ENCODE measurements at regions not wholly inside any gene's neighbourhood (a gene's known extent, or its start where the extent isn't known, plus 50 kb on each side); places are given as distances from the start of the nearest gene placed in this dataset.
A peak's percentile ranks its signal among the peaks of the same experiment; 100 is the strongest.

DNA sequence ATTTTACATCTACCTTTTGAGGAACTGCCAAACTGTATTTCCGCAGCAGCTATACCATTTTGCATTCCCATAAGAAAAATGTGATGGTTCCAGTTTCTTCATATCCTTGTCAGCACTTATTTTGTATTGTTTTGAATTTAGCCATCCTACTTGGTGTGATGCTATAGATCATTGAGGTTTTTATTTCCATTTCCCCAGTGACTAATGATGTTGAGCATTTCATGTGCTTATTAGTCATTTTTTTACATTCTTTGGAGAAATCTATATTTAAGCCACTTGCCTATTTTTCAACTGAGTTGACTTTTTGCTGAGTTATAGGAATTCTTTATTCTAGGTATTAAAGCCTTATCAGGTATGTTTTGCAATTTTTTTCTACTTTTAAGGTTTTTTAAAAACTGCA, 347.6 kb upstream of the RARB start:
- peak; percentile 22 for TF ChIP-seq ZFP36 (IDR thresholded peaks at IDR 0.05; ENCODE audit: borderline replicate concordance, partially characterized antibody)
- TF ChIP-seq RAD21 (conservative IDR thresholded peaks at IDR 0.05 in 1 of 2, IDR thresholded peaks at IDR 0.05 in 1 of 2) = no peak
- ATAC-seq (no peak), DNase-seq (ENCODE audit: low read depth in 1 of 2, low spot score in 1 of 2) (no peak), FAIRE-seq (no peak)
- H3K9me3 ChIP-seq = no peaks in the 10 kb centered on the region
- no peak overlapping the region for H3K27ac ChIP-seq
- no peaks in the 10 kb centered on the region for H3K4me1 ChIP-seq
- ChIA-PET CTCF (interaction anchor here (0.8 kb wide), 1 partner anchor 115 kb away, joined by 3 read pairs; no protein-coding TSS in a partner anchor), POLR2A (no interaction called here)
- 82% methylated on average over 1 of the region's 1 CpG for WGBS (ENCODE audit: missing lambda C conversion rate)
- H3K4me3 ChIP-seq = no peak overlapping the region
- H3K4me2 ChIP-seq = no peak overlapping the region

DNA sequence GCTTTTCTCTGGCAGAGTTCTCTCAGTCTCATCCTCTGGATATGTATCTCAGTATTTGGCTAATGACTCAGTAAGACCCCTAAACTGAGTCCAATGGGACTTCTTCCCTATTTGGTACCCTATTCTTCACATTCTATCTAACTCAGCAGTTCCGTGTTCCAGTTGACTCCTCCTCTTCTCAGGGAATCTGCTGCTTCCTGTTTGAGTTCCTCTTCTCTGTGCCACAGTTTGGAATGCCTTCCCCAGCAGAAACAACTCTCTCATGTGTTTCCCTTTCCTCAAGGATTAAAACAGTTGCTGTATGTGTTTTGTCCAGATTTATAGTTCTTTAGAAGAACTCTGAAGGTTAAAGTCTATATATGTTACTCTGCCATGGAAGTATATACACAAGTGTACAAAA, 344.0 kb upstream of the RARB start:
- no peaks in the 10 kb centered on the region for H3K9me3 ChIP-seq
- peak in 1 of 2 experiments; percentile 32; a peak in 1 of 6 replicates for ATAC-seq
- H3K4me1 ChIP-seq = no peaks in the 10 kb centered on the region
- 29% methylated on average over 1 of the region's 1 CpG for WGBS (ENCODE audit: missing lambda C conversion rate)
- no peak for FAIRE-seq
- no peak for TF ChIP-seq RNF2 (IDR thresholded peaks at IDR 0.05; ENCODE audit: borderline replicate concordance, low read depth)
- TF ChIP-seq CBX8 (IDR thresholded peaks at IDR 0.05) = no peak
- TF ChIP-seq HES2 (IDR thresholded peaks at IDR 0.05) = no peak
- no peak for TF ChIP-seq FOXS1 (CRISPR knock-in tag; IDR thresholded peaks at IDR 0.05)
- no peak for TF ChIP-seq NR3C1 (IDR thresholded peaks at IDR 0.05)
- no peak for TF ChIP-seq RARB (CRISPR knock-in tag; IDR thresholded peaks at IDR 0.05)
- TF ChIP-seq, protein P1, sequence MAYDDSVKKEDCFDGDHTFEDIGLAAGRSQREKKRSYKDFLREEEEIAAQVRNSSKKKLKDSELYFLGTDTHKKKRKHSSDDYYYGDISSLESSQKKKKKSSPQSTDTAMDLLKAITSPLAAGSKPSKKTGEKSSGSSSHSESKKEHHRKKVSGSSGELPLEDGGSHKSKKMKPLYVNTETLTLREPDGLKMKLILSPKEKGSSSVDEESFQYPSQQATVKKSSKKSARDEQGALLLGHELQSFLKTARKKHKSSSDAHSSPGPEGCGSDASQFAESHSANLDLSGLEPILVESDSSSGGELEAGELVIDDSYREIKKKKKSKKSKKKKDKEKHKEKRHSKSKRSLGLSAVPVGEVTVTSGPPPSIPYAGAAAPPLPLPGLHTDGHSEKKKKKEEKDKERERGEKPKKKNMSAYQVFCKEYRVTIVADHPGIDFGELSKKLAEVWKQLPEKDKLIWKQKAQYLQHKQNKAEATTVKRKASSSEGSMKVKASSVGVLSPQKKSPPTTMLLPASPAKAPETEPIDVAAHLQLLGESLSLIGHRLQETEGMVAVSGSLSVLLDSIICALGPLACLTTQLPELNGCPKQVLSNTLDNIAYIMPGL (CRISPR knock-in tag; IDR thresholded peaks at IDR 0.05; ENCODE audit: borderline replicate concordance) = no peak
- no peak for TF ChIP-seq KDM1A (IDR thresholded peaks at IDR 0.05; ENCODE audit: low read depth)
- no peak for TF ChIP-seq ZNF302 (CRISPR knock-in tag; IDR thresholded peaks at IDR 0.05)
- H3K4me2 ChIP-seq = 0 out of 3 replicates have a peak overlapping the region, but pooled peaks have one; percentile 17
- ChIA-PET POLR2A (no interaction called here), CTCF (no interaction called here)
- H3K27ac ChIP-seq = no peak overlapping the region
- no peak overlapping the region for H3K4me3 ChIP-seq
- DNase-seq (ENCODE audit: low read depth in 1 of 2, low spot score in 1 of 2) = no peak

DNA sequence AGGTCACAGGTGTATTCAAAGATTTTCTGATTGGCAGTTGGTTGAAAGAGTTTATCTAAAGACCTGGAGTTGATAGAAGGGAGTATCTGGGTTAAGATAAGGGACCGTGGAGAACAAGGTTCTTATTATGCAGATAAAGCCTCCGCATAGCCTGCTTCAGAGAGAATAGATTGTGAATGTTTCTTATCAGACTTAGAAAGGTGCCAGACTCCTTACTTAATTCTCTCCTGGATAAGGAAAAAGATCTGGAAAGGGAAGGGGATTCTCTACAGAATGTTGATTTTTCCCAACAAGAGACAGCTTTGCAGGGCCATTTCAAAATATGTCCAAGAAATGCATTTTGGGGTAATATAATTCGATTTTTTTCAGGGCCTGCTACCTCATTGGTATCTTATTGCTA, 341.3 kb upstream of the RARB start:
- POLR2A ChIA-PET = no interaction called here

GRCh38 chr3:25088284-25088683, 339.8 kb upstream of the RARB start:
- Histone ChIP-seq H3K4me1 (no peaks in the 10 kb centered on the region), H3K4me2 (no peak overlapping the region), H3K4me3 (no peak overlapping the region), H3K27ac (no peak overlapping the region), H3K9me3 (no peaks in the 10 kb centered on the region)
- CTCF ChIA-PET = no interaction called here
- FAIRE-seq = no peak
- DNase-seq (ENCODE audit: low read depth in 1 of 2, low spot score in 1 of 2) = no peak
- WGBS (ENCODE audit: missing lambda C conversion rate) = 70% methylated on average over 5 of the region's 5 CpGs
- POLR2A ChIA-PET = no interaction called here
- ATAC-seq = no peak
- TF ChIP-seq HES2 (IDR thresholded peaks at IDR 0.05) = no peak
- TF ChIP-seq CHD4 (IDR thresholded peaks at IDR 0.05; ENCODE audit: borderline replicate concordance) = no peak
- TF ChIP-seq GATA3 (IDR thresholded peaks at IDR 0.05; ENCODE audit: borderline replicate concordance) = no peak
- no peak for TF ChIP-seq HOXB5 (CRISPR knock-in tag; IDR thresholded peaks at IDR 0.05)
- no peak for TF ChIP-seq CTCF (IDR thresholded peaks at IDR 0.05)
- TF ChIP-seq EHMT2 (IDR thresholded peaks at IDR 0.05; ENCODE audit: low read depth) = no peak
- no peak for TF ChIP-seq USF2 (IDR thresholded peaks at IDR 0.05)
- TF ChIP-seq SREBF2 (IDR thresholded peaks at IDR 0.05) = no peak
- no peak for TF ChIP-seq HOXB13 (CRISPR knock-in tag; IDR thresholded peaks at IDR 0.05; ENCODE audit: low read depth)
- TF ChIP-seq KDM1A (IDR thresholded peaks at IDR 0.05; ENCODE audit: low read depth) = no peak

More for the DNA sequence above, 341.3 kb upstream of the RARB start:
- FAIRE-seq (no peak), DNase-seq (ENCODE audit: low read depth in 1 of 2, low spot score in 1 of 2) (no peak), ATAC-seq (no peak)
- no peak overlapping the region for H3K4me2 ChIP-seq
- no peaks in the 10 kb centered on the region for H3K4me1 ChIP-seq
- H3K27ac ChIP-seq = no peak overlapping the region
- H3K9me3 ChIP-seq = no peaks in the 10 kb centered on the region
- TF ChIP-seq KDM1A (IDR thresholded peaks at IDR 0.05; ENCODE audit: low read depth) = no peak
- TF ChIP-seq ZC3H11A (IDR thresholded peaks at IDR 0.05) = no peak
- no peak for TF ChIP-seq MAX (IDR thresholded peaks at IDR 0.05)
- TF ChIP-seq SMC3 (IDR thresholded peaks at IDR 0.05) = no peak
- TF ChIP-seq MAZ (IDR thresholded peaks at IDR 0.05; ENCODE audit: borderline replicate concordance, low read depth, low read length) = no peak
- TF ChIP-seq ELK1 (IDR thresholded peaks at IDR 0.05; ENCODE audit: low read depth, low read length) = no peak
- no peak for TF ChIP-seq EP300 (IDR thresholded peaks at IDR 0.05)
- no peak for TF ChIP-seq FOSB (CRISPR knock-in tag; IDR thresholded peaks at IDR 0.05)
- no peak for TF ChIP-seq RFX5 (IDR thresholded peaks at IDR 0.05)
- no peak overlapping the region for H3K4me3 ChIP-seq
- CTCF ChIA-PET = no interaction called here
- WGBS (ENCODE audit: missing lambda C conversion rate) = 35% methylated on average over 3 of the region's 3 CpGs
